ENCODE measurements at regions not wholly inside any gene's neighbourhood (a gene's known extent, or its start where the extent isn't known, plus 50 kb on each side); places are given as distances from the start of the nearest gene placed in this dataset.

GRCh38 chr2:12210016-12210933 lies 463.8 kb downstream of the LPIN1 start:
- no peak overlapping the region for H3K4me3 ChIP-seq (ENCODE audit: low read depth, low read length)
- TF ChIP-seq CTCF (conservative IDR thresholded peaks at IDR 0.05; ENCODE audit: low read depth, low read length) = no peak
- DNase-seq (ENCODE audit: low read depth) = no peak

GRCh38 chr2:12211326-12212175 lies 465.1 kb downstream of the LPIN1 start:
- no peak for DNase-seq (ENCODE audit: low read depth)
- no peak overlapping the region for H3K4me3 ChIP-seq (ENCODE audit: low read depth, low read length)
- TF ChIP-seq CTCF (conservative IDR thresholded peaks at IDR 0.05; ENCODE audit: low read depth, low read length) = no peak

GRCh38 chr2:12212841-12213597 lies 466.6 kb downstream of the LPIN1 start:
- TF ChIP-seq CTCF (conservative IDR thresholded peaks at IDR 0.05; ENCODE audit: low read depth, low read length) = no peak
- no peak for DNase-seq (ENCODE audit: low read depth)
- H3K4me3 ChIP-seq (ENCODE audit: low read depth, low read length) = no peak overlapping the region

GRCh38 chr2:12217175-12217574 lies 470.7 kb downstream of the LPIN1 start:
- no peak for DNase-seq (ENCODE audit: low read depth)
- TF ChIP-seq CTCF (conservative IDR thresholded peaks at IDR 0.05; ENCODE audit: low read depth, low read length) = no peak
- H3K4me3 ChIP-seq (ENCODE audit: low read depth, low read length) = no peak overlapping the region

- TF ChIP-seq CTCF (conservative IDR thresholded peaks at IDR 0.05; ENCODE audit: low read depth, low read length) = no peak
- DNase-seq (ENCODE audit: low read depth) = no peak
- H3K4me3 ChIP-seq (ENCODE audit: low read depth, low read length) = no peak overlapping the region
These were observed 473.3 kb downstream of the LPIN1 start for GRCh38 chr2:12219761-12220160.

- H3K4me3 ChIP-seq (ENCODE audit: low read depth, low read length) = no peak overlapping the region
- TF ChIP-seq CTCF (conservative IDR thresholded peaks at IDR 0.05; ENCODE audit: low read depth, low read length) = no peak
- DNase-seq (ENCODE audit: low read depth) = no peak
These were observed 475.2 kb downstream of the LPIN1 start for GRCh38 chr2:12221584-12221983.

All from epithelial cell of proximal tubule (primary cell).